ENCODE measurements at regions not wholly inside any gene's neighbourhood (a gene's known extent, or its start where the extent isn't known, plus 50 kb on each side); places are given as distances from the start of the nearest gene placed in this dataset.

DNA sequence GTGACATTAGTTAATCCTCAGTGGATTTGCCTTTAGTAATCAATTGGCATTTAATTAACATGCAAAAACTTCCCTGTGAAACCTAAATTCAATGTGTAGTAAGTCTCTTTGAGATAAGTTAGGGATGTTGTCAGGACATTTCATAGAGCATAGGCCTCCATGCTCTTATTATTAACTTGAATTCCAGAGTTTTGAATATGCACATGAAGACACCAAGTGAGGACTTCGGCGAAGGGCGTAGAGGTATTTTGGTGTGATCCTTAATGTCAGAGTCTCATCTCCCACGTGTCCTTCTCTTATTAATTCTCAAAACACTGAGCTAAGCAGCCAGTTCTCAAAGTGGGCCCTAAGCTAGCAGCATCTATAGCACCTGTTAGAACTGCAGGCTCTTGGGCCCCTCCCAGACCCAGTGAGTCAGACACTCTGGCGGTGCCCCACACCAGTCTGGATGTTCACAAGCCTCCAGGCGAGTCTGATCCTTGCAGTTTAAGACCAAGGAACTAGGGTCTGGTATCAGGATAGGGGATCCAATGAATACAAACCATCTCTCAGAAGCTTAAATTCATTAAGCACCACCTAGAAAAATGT lies 292.1 kb downstream of the QKI start:
- peaks cover 17% of the 10 kb centered on the region for H3K4me1 Mint-ChIP-seq (ENCODE audit: low read depth, unreplicated experiment)

GRCh38 chr6:163705923-163706322 lies 291.4 kb downstream of the QKI start:
- no peak overlapping the region for H3K4me3 Mint-ChIP-seq (ENCODE audit: unreplicated experiment)
- Histone ChIP-seq H3K4me3 (ENCODE audit: insufficient read depth, low read depth, low read length) (no peak overlapping the region), H3K4me1 (ENCODE audit: insufficient read depth, low read length) (no peaks in the 10 kb centered on the region), H3K79me2 (ENCODE audit: insufficient read depth, low read length) (no peaks in the 10 kb centered on the region), H3K9me3 (ENCODE audit: insufficient read depth, low read depth, low read length) (no peaks in the 10 kb centered on the region), H3K27ac (ENCODE audit: low read depth, low read length) (no peak overlapping the region), H2AFZ (ENCODE audit: low read depth, low read length) (no peak overlapping the region), H4K20me1 (ENCODE audit: insufficient read depth, low read length) (no peaks in the 10 kb centered on the region), H3K9ac (ENCODE audit: low read length) (no peak overlapping the region), H3K4me2 (ENCODE audit: low read length) (no peak overlapping the region), H3K36me3 (ENCODE audit: insufficient read depth, low read length) (no peaks in the 10 kb centered on the region), H3K27me3 (ENCODE audit: insufficient read depth, low read length) (no peaks in the 10 kb centered on the region)
- TF ChIP-seq EZH2 (IDR thresholded peaks at IDR 0.05; ENCODE audit: insufficient read depth, low read length) (no peak), CTCF (IDR thresholded peaks at IDR 0.05; ENCODE audit: insufficient read depth, low read depth, low read length) (no peak)
- H3K4me1 Mint-ChIP-seq (ENCODE audit: low read depth, unreplicated experiment) = peaks cover 17% of the 10 kb centered on the region
- no peaks in the 10 kb centered on the region for H3K36me3 Mint-ChIP-seq (ENCODE audit: low read depth, unreplicated experiment)
- no peak for FAIRE-seq
- DNase-seq (ENCODE audit: low read depth) = no peak
- H3K9me3 Mint-ChIP-seq (ENCODE audit: unreplicated experiment) = peaks cover 4% of the 10 kb centered on the region
- no peak overlapping the region for H3K27ac Mint-ChIP-seq (ENCODE audit: unreplicated experiment)
- H3K27me3 Mint-ChIP-seq (ENCODE audit: low read depth, unreplicated experiment) = peaks cover under 1% of the 10 kb centered on the region

More for the DNA sequence above, 292.1 kb downstream of the QKI start:
- H3K9ac ChIP-seq (ENCODE audit: low read length) = no peak overlapping the region
- H3K27me3 ChIP-seq (ENCODE audit: insufficient read depth, low read length) = no peaks in the 10 kb centered on the region
- H3K27me3 Mint-ChIP-seq (ENCODE audit: low read depth, unreplicated experiment) = peaks cover 5% of the 10 kb centered on the region
- no peak overlapping the region for H3K27ac Mint-ChIP-seq (ENCODE audit: unreplicated experiment)
- H3K9me3 Mint-ChIP-seq (ENCODE audit: unreplicated experiment) = peaks cover 4% of the 10 kb centered on the region
- FAIRE-seq = no peak
- H3K27ac ChIP-seq (ENCODE audit: low read depth, low read length) = no peak overlapping the region
- no peak overlapping the region for H3K4me2 ChIP-seq (ENCODE audit: low read length)
- no peaks in the 10 kb centered on the region for H3K36me3 Mint-ChIP-seq (ENCODE audit: low read depth, unreplicated experiment)
- DNase-seq (ENCODE audit: low read depth) = no peak
- no peak overlapping the region for H3K4me3 ChIP-seq (ENCODE audit: insufficient read depth, low read depth, low read length)
- H2AFZ ChIP-seq (ENCODE audit: low read depth, low read length) = no peak overlapping the region
- H3K79me2 ChIP-seq (ENCODE audit: insufficient read depth, low read length) = no peaks in the 10 kb centered on the region
- H3K9me3 ChIP-seq (ENCODE audit: insufficient read depth, low read depth, low read length) = no peaks in the 10 kb centered on the region
- no peaks in the 10 kb centered on the region for H4K20me1 ChIP-seq (ENCODE audit: insufficient read depth, low read length)
- no peaks in the 10 kb centered on the region for H3K36me3 ChIP-seq (ENCODE audit: insufficient read depth, low read length)
- TF ChIP-seq CTCF (IDR thresholded peaks at IDR 0.05; ENCODE audit: insufficient read depth, low read depth, low read length) = no peak
- TF ChIP-seq EZH2 (IDR thresholded peaks at IDR 0.05; ENCODE audit: insufficient read depth, low read length) = no peak
- no peak overlapping the region for H3K4me3 Mint-ChIP-seq (ENCODE audit: unreplicated experiment)
- H3K4me1 ChIP-seq (ENCODE audit: insufficient read depth, low read length) = no peaks in the 10 kb centered on the region

- H3K79me2 ChIP-seq (ENCODE audit: insufficient read depth, low read length) = no peaks in the 10 kb centered on the region
- TF ChIP-seq CTCF (IDR thresholded peaks at IDR 0.05; ENCODE audit: insufficient read depth, low read depth, low read length) = no peak
- no peak for TF ChIP-seq EZH2 (IDR thresholded peaks at IDR 0.05; ENCODE audit: insufficient read depth, low read length)
- DNase-seq (ENCODE audit: low read depth) = no peak
- H2AFZ ChIP-seq (ENCODE audit: low read depth, low read length) = no peak overlapping the region
- H4K20me1 ChIP-seq (ENCODE audit: insufficient read depth, low read length) = no peaks in the 10 kb centered on the region
- no peak overlapping the region for H3K9ac ChIP-seq (ENCODE audit: low read length)
- H3K27ac ChIP-seq (ENCODE audit: low read depth, low read length) = no peak overlapping the region
- no peaks in the 10 kb centered on the region for H3K36me3 Mint-ChIP-seq (ENCODE audit: low read depth, unreplicated experiment)
- peaks cover 6% of the 10 kb centered on the region for H3K9me3 Mint-ChIP-seq (ENCODE audit: unreplicated experiment)
- FAIRE-seq = no peak
- peaks cover 4% of the 10 kb centered on the region for H3K27me3 Mint-ChIP-seq (ENCODE audit: low read depth, unreplicated experiment)
- no peaks in the 10 kb centered on the region for H3K27me3 ChIP-seq (ENCODE audit: insufficient read depth, low read length)
- no peaks in the 10 kb centered on the region for H3K4me1 ChIP-seq (ENCODE audit: insufficient read depth, low read length)
- peaks cover 12% of the 10 kb centered on the region for H3K4me1 Mint-ChIP-seq (ENCODE audit: low read depth, unreplicated experiment)
- no peak overlapping the region for H3K4me2 ChIP-seq (ENCODE audit: low read length)
- no peaks in the 10 kb centered on the region for H3K36me3 ChIP-seq (ENCODE audit: insufficient read depth, low read length)
- H3K27ac Mint-ChIP-seq (ENCODE audit: unreplicated experiment) = no peak overlapping the region
- no peak overlapping the region for H3K4me3 ChIP-seq (ENCODE audit: insufficient read depth, low read depth, low read length)
- no peak overlapping the region for H3K4me3 Mint-ChIP-seq (ENCODE audit: unreplicated experiment)
- no peaks in the 10 kb centered on the region for H3K9me3 ChIP-seq (ENCODE audit: insufficient read depth, low read depth, low read length)
Measured at GRCh38 chr6:163702736-163703135, 288.2 kb downstream of the QKI start.
